H9 (cell line): ENCODE measurements at regions not wholly inside any gene's neighbourhood (a gene's known extent, or its start where the extent isn't known, plus 50 kb on each side); places are given as distances from the start of the nearest gene placed in this dataset.
"Not testable (repeated sequence)": the region's sequence is repeated elsewhere in the genome, so short reads cannot be mapped to it uniquely, and the experiment has no call there.

Experiments
- DNase-seq: peaks from one replicate; pipeline ENCODE4 v3.0.0-alpha.2; 2017
- H2AFZ ChIP-seq: one replicate; pipeline ENCODE4 v1.6.1; 2013; ENCODE audit warnings: mild to moderate bottlenecking, low read length, control low read depth, moderate library complexity
- H2AK5ac ChIP-seq: 2 replicates; pipeline ENCODE4 v1.6.1; 2013; ENCODE audit warnings: low read length, control low read depth, mixed read lengths; ENCODE audit not compliant: insufficient read length
- H2BK120ac ChIP-seq: one replicate; pipeline ENCODE4 v1.6.1; 2013; ENCODE audit warnings: low read depth, mild to moderate bottlenecking, low read length, control low read depth, inconsistent platforms; ENCODE audit not compliant: poor library complexity, severe bottlenecking
- H2BK12ac ChIP-seq: 2 replicates; pipeline ENCODE4 v1.6.1; 2013; ENCODE audit warnings: low read length, control low read depth, mixed read lengths, low read depth; ENCODE audit not compliant: insufficient read length
- H2BK15ac ChIP-seq: 2 replicates; pipeline ENCODE4 v1.6.1; 2013; ENCODE audit warnings: low read depth, low read length, control low read depth
- H2BK20ac ChIP-seq: one replicate; pipeline ENCODE4 v1.6.1; 2013; ENCODE audit warnings: low read depth, mild to moderate bottlenecking, low read length, control low read depth, inconsistent platforms; ENCODE audit not compliant: poor library complexity, severe bottlenecking
- H2BK5ac ChIP-seq: 2 replicates; pipeline ENCODE4 v1.6.1; 2013; ENCODE audit warnings: low read length, control low read depth, mixed read lengths; ENCODE audit not compliant: insufficient read length
- H3K14ac ChIP-seq: 2 replicates; pipeline ENCODE4 v1.6.1; 2013; ENCODE audit warnings: low read length, control low read depth; ENCODE audit not compliant: insufficient read depth
- H3K18ac ChIP-seq: 2 replicates; pipeline ENCODE4 v1.6.1; 2013; ENCODE audit warnings: low read depth, mild to moderate bottlenecking, mixed read lengths, low read length, control low read depth; ENCODE audit not compliant: insufficient read length
- H3K23ac ChIP-seq: 2 replicates; pipeline ENCODE4 v1.6.1; 2013; ENCODE audit warnings: low read length, control low read depth, mixed read lengths, low read depth; ENCODE audit not compliant: insufficient read length
- H3K23me2 ChIP-seq: 2 replicates; pipeline ENCODE4 v1.6.1; 2013; ENCODE audit warnings: low read depth, mild to moderate bottlenecking, mixed read lengths, low read length, control low read depth; ENCODE audit not compliant: insufficient read length, poor library complexity, severe bottlenecking
- H3K27ac ChIP-seq: 2 replicates; pipeline ENCODE4 v1.5.1; 2013; ENCODE audit warnings: low read length, control low read depth, mixed read lengths, low read depth; ENCODE audit not compliant: insufficient read length
- H3K27me3 ChIP-seq: 2 replicates; pipeline ENCODE4 v1.6.1; 2013; ENCODE audit warnings: low read length, control low read depth, inconsistent platforms; ENCODE audit not compliant: insufficient read depth
- H3K4ac ChIP-seq: 2 replicates; pipeline ENCODE4 v1.6.1; 2013; ENCODE audit warnings: low read depth, mild to moderate bottlenecking, control low read depth, inconsistent platforms, low read length, moderate library complexity
- H3K4me1 ChIP-seq: 2 replicates; pipeline ENCODE4 v1.6.1; 2013; ENCODE audit warnings: low read length, control low read depth, inconsistent platforms; ENCODE audit not compliant: insufficient read depth
- H3K4me2 ChIP-seq: 2 replicates; pipeline ENCODE4 v1.6.1; 2013; ENCODE audit warnings: low read length, control low read depth, mixed read lengths; ENCODE audit not compliant: insufficient read length, insufficient read depth
- H3K56ac ChIP-seq: 2 replicates; pipeline ENCODE4 v1.6.1; 2013; ENCODE audit warnings: low read depth, mild to moderate bottlenecking, mixed read lengths, low read length, control low read depth; ENCODE audit not compliant: insufficient read length
- H3K79me1 ChIP-seq: 2 replicates; pipeline ENCODE4 v1.6.1; 2013; ENCODE audit warnings: low read depth, mild to moderate bottlenecking, moderate library complexity, low read length, control low read depth, inconsistent platforms; ENCODE audit not compliant: insufficient read depth, poor library complexity, severe bottlenecking
- H3K79me2 ChIP-seq: 2 replicates; pipeline ENCODE4 v1.6.1; 2013; ENCODE audit warnings: low read length, control low read depth, inconsistent platforms; ENCODE audit not compliant: insufficient read depth
- H3K9ac ChIP-seq: 2 replicates; pipeline ENCODE4 v1.6.1; 2013; ENCODE audit warnings: low read length, control low read depth, mixed read lengths; ENCODE audit not compliant: insufficient read length; ENCODE audit errors: extremely low read depth
- H3K9me3 ChIP-seq: one replicate; pipeline ENCODE4 v1.6.1; 2013; ENCODE audit warnings: low read depth, low read length, inconsistent platforms; ENCODE audit not compliant: control insufficient read depth
- H3T11ph ChIP-seq: one replicate; pipeline ENCODE4 v1.6.1; 2013; ENCODE audit warnings: mild to moderate bottlenecking, low read length, control low read depth, inconsistent platforms
- H4K20me1 ChIP-seq: one replicate; pipeline ENCODE4 v1.6.1; 2013; ENCODE audit not compliant: control insufficient read depth, insufficient read length, insufficient read depth
- H4K5ac ChIP-seq: 2 replicates; pipeline ENCODE4 v1.6.1; 2013; ENCODE audit warnings: low read depth, mild to moderate bottlenecking, mixed read lengths, low read length, control low read depth; ENCODE audit not compliant: insufficient read length
- H4K8ac ChIP-seq: replicated peaks from 2 replicates; pipeline ENCODE4 v1.6.1; 2013; ENCODE audit warnings: low read length, control low read depth, mixed read lengths, low read depth; ENCODE audit not compliant: insufficient read length
- H4K91ac ChIP-seq: 2 replicates; pipeline ENCODE4 v1.6.1; 2013; ENCODE audit warnings: low read depth, mild to moderate bottlenecking, moderate library complexity, mixed read lengths, low read length, control low read depth; ENCODE audit not compliant: insufficient read length
- H3K27ac Mint-ChIP-seq, 3 experiments: 2 replicates in 2 of 3; 3 replicates in 1 of 3; pipeline ENCODE4 v1.8.0; 2020 to 2021; ENCODE audit warnings: mixed read lengths in 3 of 3, mild to moderate bottlenecking in 1 of 3, moderate library complexity in 1 of 3
- H3K27me3 Mint-ChIP-seq: 2 replicates; pipeline ENCODE4 v1.8.0; 2021; ENCODE audit warnings: low read depth, mild to moderate bottlenecking, moderate library complexity, mixed read lengths
- H3K36me3 Mint-ChIP-seq, 3 experiments: 2 replicates in 2 of 3; 3 replicates in 1 of 3; pipeline ENCODE4 v1.8.0; 2020 to 2021; ENCODE audit warnings: low read depth in 3 of 3, mixed read lengths in 3 of 3; ENCODE audit not compliant: insufficient read depth in 1 of 3
- H3K4me1 Mint-ChIP-seq, 2 experiments: 2 replicates each; pipeline ENCODE4 v1.8.0; 2020; ENCODE audit warnings: mixed read lengths in 2 of 2
- H3K4me3 Mint-ChIP-seq, 2 experiments: 2 replicates in 1 of 2; 3 replicates in 1 of 2; pipeline ENCODE4 v1.8.0; 2020 to 2021; ENCODE audit warnings: mild to moderate bottlenecking in 2 of 2, mixed read lengths in 2 of 2, moderate library complexity in 1 of 2
- H3K9me3 Mint-ChIP-seq, 2 experiments: 2 replicates in 1 of 2; 3 replicates in 1 of 2; pipeline ENCODE4 v1.8.0; 2020; ENCODE audit warnings: mild to moderate bottlenecking in 2 of 2, mixed read lengths in 2 of 2, moderate library complexity in 1 of 2
- CTCF ChIP-seq: fragments of 200-600 bp; sonication (generic); conservative IDR thresholded peaks from 3 replicates; pipeline ENCODE4 v1.8.0; 2021; ENCODE audit warnings: antibody characterized with exemption, mild to moderate bottlenecking
- WGBS: extraction: QIAGEN DNeasy Blood & Tissue Kit; methylation state at CpG from one replicate; pipeline ENCODE4 v1.1.7; 2013; ENCODE audit warnings: missing lambda C conversion rate, low lambda C conversion rate, mixed read lengths; ENCODE audit not compliant: insufficient read length; ENCODE audit errors: extremely low coverage; 5-methylcytosine and 5-hydroxymethylcytosine counted together

DNA sequence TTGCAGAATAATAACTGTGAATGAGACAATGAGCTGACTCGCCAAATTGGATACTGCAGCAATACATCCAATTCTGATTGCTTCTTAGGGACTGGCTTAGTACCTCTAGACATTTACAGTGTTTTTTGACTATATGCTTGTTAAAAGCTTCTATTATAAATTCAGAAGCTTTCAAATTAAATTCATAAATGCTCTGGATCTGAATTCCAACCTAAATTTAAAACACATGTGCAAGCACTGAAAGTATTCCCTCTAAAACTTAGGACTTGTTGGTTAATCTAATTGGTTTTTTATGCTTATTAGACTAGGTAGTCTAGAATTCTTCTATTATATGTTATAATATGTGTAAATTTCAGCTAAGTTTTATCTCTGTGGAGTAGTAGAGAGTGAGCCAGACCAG, 306.9 kb downstream of the CPS1 start:
- no peak overlapping the region for H4K5ac ChIP-seq
- no peak overlapping the region for H2AK5ac ChIP-seq
- Mint-ChIP-seq H3K36me3 (no peaks in the 10 kb centered on the region; a peak in 1 of 7 replicates), H3K4me3 (no peak overlapping the region), H3K4me1 (peaks cover 39 to 44% of the 10 kb centered on the region in 2 experiments), H3K27me3 (no peaks in the 10 kb centered on the region; the same call in 1 of the 2 replicates), H3K27ac (no peak overlapping the region), H3K9me3 (no peaks in the 10 kb centered on the region)
- H2BK5ac ChIP-seq = no peak overlapping the region
- no peaks in the 10 kb centered on the region for H3K79me1 ChIP-seq
- H3K23me2 ChIP-seq = no peaks in the 10 kb centered on the region
- H3K4me1 ChIP-seq = peaks cover 11% of the 10 kb centered on the region; the same call in 1 of the 2 replicates
- no peak overlapping the region for H4K91ac ChIP-seq
- H3K14ac ChIP-seq = no peak overlapping the region
- no peaks in the 10 kb centered on the region for H3K9me3 ChIP-seq
- no peak overlapping the region for H3K56ac ChIP-seq
- H3K27ac ChIP-seq = no peak overlapping the region
- H3K4me2 ChIP-seq = no peak overlapping the region
- WGBS = no CpG with 5 or more reads among the region's 1 CpG
- H3K23ac ChIP-seq = no peak overlapping the region
- no peak overlapping the region for H2BK120ac ChIP-seq
- H4K8ac ChIP-seq = no peak overlapping the region
- no peaks in the 10 kb centered on the region for H3K27me3 ChIP-seq
- no peaks in the 10 kb centered on the region for H4K20me1 ChIP-seq
- no peak overlapping the region for H3K4ac ChIP-seq
- no peaks in the 10 kb centered on the region for H3K79me2 ChIP-seq
- no peak overlapping the region for H2AFZ ChIP-seq
- no peak for TF ChIP-seq CTCF
- H3K18ac ChIP-seq = no peak overlapping the region
- no peak overlapping the region for H2BK20ac ChIP-seq
- H2BK15ac ChIP-seq = no peak overlapping the region
- no peak overlapping the region for H3K9ac ChIP-seq
- no peak overlapping the region for H2BK12ac ChIP-seq
- DNase-seq = no peak
- H3T11ph ChIP-seq = no peak overlapping the region

- H3K27me3 ChIP-seq, H3K9me3 ChIP-seq, H3K27ac ChIP-seq: not testable (repeated sequence)
Measured at GRCh38 chr2:210871566-210871965, 315.2 kb downstream of the CPS1 start.

More at GRCh38 chr2:210871566-210871965, 315.2 kb downstream of the CPS1 start:
- DNase-seq, H2BK15ac ChIP-seq, H3K14ac ChIP-seq, H3K27ac Mint-ChIP-seq, H3K4me2 ChIP-seq, H3K27me3 Mint-ChIP-seq, H2BK5ac ChIP-seq, H3K56ac ChIP-seq, H3T11ph ChIP-seq, H3K4me3 Mint-ChIP-seq, H3K79me2 ChIP-seq, H3K4ac ChIP-seq, H4K20me1 ChIP-seq, H3K9me3 Mint-ChIP-seq, H2AK5ac ChIP-seq, H4K8ac ChIP-seq, H3K9ac ChIP-seq, H2BK120ac ChIP-seq, H3K23me2 ChIP-seq, H3K4me1 ChIP-seq, H3K36me3 Mint-ChIP-seq, H3K79me1 ChIP-seq, H4K91ac ChIP-seq, H3K23ac ChIP-seq, H3K4me1 Mint-ChIP-seq, H4K5ac ChIP-seq, H2AFZ ChIP-seq, H3K18ac ChIP-seq, H2BK12ac ChIP-seq, H2BK20ac ChIP-seq: not testable (repeated sequence)
- no CpG with 5 or more reads among the region's 3 CpGs for WGBS
